NB4 (cell line): ENCODE measurements at regions not wholly inside any gene's neighbourhood (a gene's known extent, or its start where the extent isn't known, plus 50 kb on each side); places are given as distances from the start of the nearest gene placed in this dataset.

ENCODE experiments used
- POLR2A ChIP-seq: IDR thresholded peaks from 2 replicates; pipeline ENCODE4 v1.6.1; 2011; ENCODE audit warnings: mild to moderate bottlenecking; ENCODE audit not compliant: insufficient read length; ENCODE audit errors: extremely low read depth
- TF ChIP-seq, protein P1 (sequence below): IDR thresholded peaks from one replicate; pipeline ENCODE4 v1.5.1; 2012; ENCODE audit warnings: low read depth, low read length
- TF ChIP-seq, protein P2 (sequence below): IDR thresholded peaks from 2 replicates; pipeline ENCODE4 v1.6.1; 2011; ENCODE audit warnings: low read depth, low read length

DNA sequence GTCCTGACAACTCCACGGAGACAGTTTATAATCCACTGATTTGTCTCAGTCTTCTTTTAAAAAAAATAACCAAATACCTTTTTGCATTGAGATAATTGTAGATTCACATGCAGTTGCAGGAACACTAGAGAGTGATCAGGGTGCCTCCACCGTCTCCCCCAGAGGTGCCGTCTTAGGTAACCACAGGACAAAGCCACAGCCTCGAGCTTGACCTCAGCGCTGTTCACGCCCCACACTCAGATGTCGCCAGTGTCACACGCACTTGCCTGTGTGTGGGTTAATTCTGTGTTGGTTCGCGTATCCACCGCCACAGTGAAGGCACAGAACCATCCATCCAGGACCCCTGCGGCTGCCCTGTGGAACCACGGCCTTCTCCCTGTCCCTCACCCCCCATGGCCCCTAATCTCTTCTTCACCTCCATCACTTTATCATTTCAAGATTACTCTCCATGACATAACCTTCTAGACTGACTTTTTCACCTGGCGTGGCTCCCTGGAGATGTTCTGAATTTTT lies 295.0 kb upstream of the HDAC4 start:
- TF ChIP-seq, protein P1, sequence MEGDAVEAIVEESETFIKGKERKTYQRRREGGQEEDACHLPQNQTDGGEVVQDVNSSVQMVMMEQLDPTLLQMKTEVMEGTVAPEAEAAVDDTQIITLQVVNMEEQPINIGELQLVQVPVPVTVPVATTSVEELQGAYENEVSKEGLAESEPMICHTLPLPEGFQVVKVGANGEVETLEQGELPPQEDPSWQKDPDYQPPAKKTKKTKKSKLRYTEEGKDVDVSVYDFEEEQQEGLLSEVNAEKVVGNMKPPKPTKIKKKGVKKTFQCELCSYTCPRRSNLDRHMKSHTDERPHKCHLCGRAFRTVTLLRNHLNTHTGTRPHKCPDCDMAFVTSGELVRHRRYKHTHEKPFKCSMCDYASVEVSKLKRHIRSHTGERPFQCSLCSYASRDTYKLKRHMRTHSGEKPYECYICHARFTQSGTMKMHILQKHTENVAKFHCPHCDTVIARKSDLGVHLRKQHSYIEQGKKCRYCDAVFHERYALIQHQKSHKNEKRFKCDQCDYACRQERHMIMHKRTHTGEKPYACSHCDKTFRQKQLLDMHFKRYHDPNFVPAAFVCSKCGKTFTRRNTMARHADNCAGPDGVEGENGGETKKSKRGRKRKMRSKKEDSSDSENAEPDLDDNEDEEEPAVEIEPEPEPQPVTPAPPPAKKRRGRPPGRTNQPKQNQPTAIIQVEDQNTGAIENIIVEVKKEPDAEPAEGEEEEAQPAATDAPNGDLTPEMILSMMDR, result no peak
- TF ChIP-seq POLR2A, result no peak
- TF ChIP-seq, protein P2, sequence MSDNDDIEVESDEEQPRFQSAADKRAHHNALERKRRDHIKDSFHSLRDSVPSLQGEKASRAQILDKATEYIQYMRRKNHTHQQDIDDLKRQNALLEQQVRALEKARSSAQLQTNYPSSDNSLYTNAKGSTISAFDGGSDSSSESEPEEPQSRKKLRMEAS, result no peak
